T-cell (primary cell): ENCODE measurements at regions not wholly inside any gene's neighbourhood (a gene's known extent, or its start where the extent isn't known, plus 50 kb on each side); places are given as distances from the start of the nearest gene placed in this dataset.

ENCODE experiments used
- ATAC-seq, 4 experiments: fragments of 200-7000 bp in 3 of 4; fragments of 150-1000 bp in 1 of 4; cut with Tn5 transposase; replicated peaks in 1 of 4; 1 replicate in 3 of 4; 2 replicates in 1 of 4; pipeline ENCODE4 v1.10.0; 2021; ENCODE audit warnings: moderate library complexity in 3 of 4, mild to moderate bottlenecking in 2 of 4, moderate number of reproducible peaks in 1 of 4
- CTCF ChIA-PET, 2 donors: fragments of 300-600 bp; sonication (Branson Sonifier 250); formaldehyde crosslinking; loops; one replicate each; lab custom pipeline; 2022; ENCODE audit warnings: antibody characterized with exemption in 2 of 2; lab: Charles Lee
- POLR2A ChIA-PET, 2 donors: fragments of 300-600 bp; sonication (Branson Sonifier 250); formaldehyde crosslinking; loops; one replicate each; lab custom pipeline; 2022; ENCODE audit warnings: antibody characterized with exemption in 2 of 2; lab: Charles Lee
- DNase-seq, 35 experiments: peaks; one replicate each; pipeline versions ENCODE4 v3.0.0 to v3.0.0-alpha.2; 2013 to 2023
- H3K27ac ChIP-seq: one replicate; pipeline ENCODE4 v1.5.1; 2013; ENCODE audit warnings: low read length
- H3K27me3 ChIP-seq, 2 experiments: replicated peaks in 1 of 2; 1 replicate in 1 of 2; 2 replicates in 1 of 2; pipeline versions ENCODE4 v1.6.1 to v1.7.0; 2013; ENCODE audit warnings: low read length in 1 of 2, mixed read lengths in 1 of 2; ENCODE audit not compliant: control insufficient read depth in 2 of 2, insufficient read depth in 2 of 2; ENCODE audit errors: extremely low read depth in 1 of 2
- H3K36me3 ChIP-seq, 2 donors: 1 replicate in 1 of 2; 2 replicates in 1 of 2; pipeline versions ENCODE4 v1.6.1 to v1.7.0; 2013; ENCODE audit warnings: low read length in 1 of 2; ENCODE audit not compliant: control insufficient read depth in 2 of 2, insufficient read depth in 1 of 2; ENCODE audit errors: extremely low read depth in 1 of 2
- H3K4me1 ChIP-seq, 2 experiments: 1 replicate in 1 of 2; 2 replicates in 1 of 2; pipeline versions ENCODE4 v1.6.1 to v1.7.0; 2013; ENCODE audit warnings: low read length in 2 of 2, mixed read lengths in 1 of 2; ENCODE audit not compliant: insufficient read depth in 2 of 2, control insufficient read depth in 1 of 2; ENCODE audit errors: extremely low read depth in 1 of 2
- H3K4me3 ChIP-seq, 2 donors: 1 replicate in 1 of 2; 2 replicates in 1 of 2; pipeline versions ENCODE4 v1.5.1 to v1.7.0; 2013; ENCODE audit warnings: mild to moderate bottlenecking in 2 of 2, low read length in 1 of 2, moderate library complexity in 1 of 2; ENCODE audit not compliant: control insufficient read depth in 1 of 2; ENCODE audit errors: extremely low read depth in 1 of 2
- H3K9me3 ChIP-seq: 2 replicates; pipeline ENCODE4 v1.7.0; 2013
- H3K27ac Mint-ChIP-seq, 2 donors: one replicate each; pipeline ENCODE4 v1.8.0; 2020 to 2021; ENCODE audit warnings: mild to moderate bottlenecking in 2 of 2, mixed read lengths in 2 of 2
- H3K27me3 Mint-ChIP-seq, 2 donors: one replicate each; pipeline ENCODE4 v1.8.0; 2021 to 2022; ENCODE audit warnings: mixed read lengths in 2 of 2
- H3K36me3 Mint-ChIP-seq: one replicate; pipeline ENCODE4 v1.8.0; 2021; ENCODE audit warnings: mixed read lengths
- H3K4me1 Mint-ChIP-seq, 3 donors: one replicate each; pipeline ENCODE4 v1.8.0; 2020 to 2022; ENCODE audit warnings: mixed read lengths in 3 of 3, mild to moderate bottlenecking in 1 of 3
- H3K4me3 Mint-ChIP-seq, 3 donors: one replicate each; pipeline ENCODE4 v1.8.0; 2020 to 2022; ENCODE audit warnings: mild to moderate bottlenecking in 3 of 3, mixed read lengths in 3 of 3, moderate library complexity in 3 of 3
- H3K9me3 Mint-ChIP-seq, 3 donors: one replicate each; pipeline ENCODE4 v1.8.0; 2020 to 2022; ENCODE audit warnings: mixed read lengths in 3 of 3
- WGBS: methylation state at CpG from one replicate; pipeline ENCODE4 v1.1.5; 2013; ENCODE audit warnings: missing lambda C conversion rate; ENCODE audit not compliant: insufficient coverage; 5-methylcytosine and 5-hydroxymethylcytosine counted together

GRCh38 chr6:14344486-14344885 lies 226.9 kb downstream of the CD83 start:
- POLR2A ChIA-PET = interaction anchor here in 1 of 2 donors (0.6 kb wide), 1 partner anchor 62 kb away, joined by 3 read pairs; no protein-coding TSS in a partner anchor
- H3K4me1 ChIP-seq = peaks cover 0 to 2% of the 10 kb centered on the region in 2 experiments
- Mint-ChIP-seq H3K27me3 (no peaks in the 10 kb centered on the region), H3K4me3 (no peak overlapping the region), H3K4me1 (peaks cover 0 to 7% (median 0%) of the 10 kb centered on the region in 3 donors), H3K36me3 (no peaks in the 10 kb centered on the region), H3K9me3 (no peaks in the 10 kb centered on the region), H3K27ac (no peak overlapping the region)
- no peak overlapping the region for H3K4me3 ChIP-seq
- no peak overlapping the region for H3K27ac ChIP-seq
- no peaks in the 10 kb centered on the region for H3K9me3 ChIP-seq
- DNase-seq = no peak
- ATAC-seq = no peak
- no peaks in the 10 kb centered on the region for H3K27me3 ChIP-seq
- no peaks in the 10 kb centered on the region for H3K36me3 ChIP-seq
- CTCF ChIA-PET = no interaction called here
- no CpG with 5 or more reads among the region's 6 CpGs for WGBS

DNA sequence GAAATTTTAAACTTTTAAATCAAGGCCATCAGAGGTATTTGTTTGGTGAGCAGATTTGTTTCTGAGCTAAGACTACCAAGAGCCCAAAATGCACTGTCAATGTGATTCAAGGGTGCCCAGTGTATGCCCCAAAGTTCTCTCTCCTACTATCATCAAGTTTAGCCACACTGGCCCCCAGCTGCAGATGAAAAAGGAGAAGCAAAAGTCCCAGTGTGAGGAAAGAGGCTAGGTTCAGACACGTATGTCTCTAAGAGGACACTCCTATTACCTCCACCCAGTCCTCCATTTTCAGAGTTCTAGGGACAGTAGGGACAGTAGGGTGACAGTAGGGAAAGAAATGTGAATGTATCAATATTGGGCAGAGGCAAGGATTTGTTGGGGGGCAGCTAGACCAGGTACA lies 230.8 kb downstream of the CD83 start:
- POLR2A ChIA-PET = interaction anchor here in 1 of 2 donors (0.7 kb wide), 1 partner anchor 394 kb away, joined by 4 read pairs; no protein-coding TSS in a partner anchor

DNA sequence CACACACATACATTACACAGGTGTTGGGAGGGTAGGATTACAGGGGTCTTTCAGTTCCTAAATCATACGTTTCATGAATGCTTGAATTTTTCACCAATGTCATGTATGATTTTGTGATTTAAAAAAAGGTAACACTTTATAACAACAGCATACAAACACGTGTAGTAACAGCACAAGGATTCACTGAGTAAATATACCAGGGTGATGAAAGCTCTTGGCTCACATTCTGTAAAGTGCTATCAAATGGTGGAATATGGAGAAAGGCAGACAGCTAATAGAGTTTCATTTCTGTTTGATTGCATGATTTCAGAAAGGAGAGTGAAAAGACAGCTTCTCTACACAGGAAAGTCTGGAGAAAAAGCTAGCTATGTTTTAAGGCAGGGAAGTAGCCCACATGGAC lies 231.9 kb downstream of the CD83 start:
- Mint-ChIP-seq H3K4me3 (no peak overlapping the region), H3K9me3 (peaks cover 0 to 8% (median 0%) of the 10 kb centered on the region in 3 donors), H3K4me1 (peaks cover 2 to 13% (median 7%) of the 10 kb centered on the region in 3 donors), H3K27me3 (no peaks in the 10 kb centered on the region), H3K27ac (no peak overlapping the region), H3K36me3 (no peaks in the 10 kb centered on the region)
- ChIA-PET POLR2A (interaction anchor here in 1 of 2 donors (0.6 kb wide), 1 partner anchor 152 kb away, joined by 7 read pairs; no protein-coding TSS in a partner anchor), CTCF (interaction anchor here in 1 of 2 donors (1.1 kb wide), 1 partner anchor 14 kb away, joined by 3 read pairs; no protein-coding TSS in a partner anchor)
- no peaks in the 10 kb centered on the region for H3K27me3 ChIP-seq
- H3K9me3 ChIP-seq = no peaks in the 10 kb centered on the region
- H3K4me1 ChIP-seq = no peaks in the 10 kb centered on the region
- no peak overlapping the region for H3K27ac ChIP-seq
- DNase-seq = no peak
- ATAC-seq = no peak
- no peak overlapping the region for H3K4me3 ChIP-seq
- H3K36me3 ChIP-seq = peaks cover 0 to 3% of the 10 kb centered on the region in 2 donors
- WGBS = no CpG with 5 or more reads among the region's 2 CpGs

More for the DNA sequence above, 230.8 kb downstream of the CD83 start:
- Histone ChIP-seq H3K4me3 (no peak overlapping the region), H3K27me3 (no peaks in the 10 kb centered on the region), H3K36me3 (peaks cover 0 to 3% of the 10 kb centered on the region in 2 donors), H3K9me3 (no peaks in the 10 kb centered on the region), H3K27ac (no peak overlapping the region), H3K4me1 (no peaks in the 10 kb centered on the region)
- DNase-seq = no peak
- Mint-ChIP-seq H3K27me3 (no peaks in the 10 kb centered on the region), H3K27ac (no peak overlapping the region), H3K36me3 (no peaks in the 10 kb centered on the region), H3K4me1 (peaks cover 0 to 11% (median 7%) of the 10 kb centered on the region in 3 donors), H3K4me3 (no peak overlapping the region), H3K9me3 (peaks cover 0 to 8% (median 0%) of the 10 kb centered on the region in 3 donors)
- CTCF ChIA-PET = no interaction called here
- WGBS = no CpG with 5 or more reads among the region's 1 CpG
- ATAC-seq = no peak

GRCh38 chr6:14350210-14350609 lies 232.6 kb downstream of the CD83 start:
- 96% methylated on average over 4 of the region's 6 CpGs for WGBS
- Histone ChIP-seq H3K27me3 (no peaks in the 10 kb centered on the region), H3K9me3 (no peaks in the 10 kb centered on the region), H3K27ac (no peak overlapping the region), H3K4me1 (peaks cover 0 to 3% of the 10 kb centered on the region in 2 experiments), H3K36me3 (peaks cover 0 to 3% of the 10 kb centered on the region in 2 donors), H3K4me3 (no peak overlapping the region)
- ChIA-PET POLR2A (interaction anchor here in 1 of 2 donors (0.6 kb wide), 1 partner anchor 13 kb away, joined by 4 read pairs; no protein-coding TSS in a partner anchor), CTCF (interaction anchor here in 1 of 2 donors (1.1 kb wide), 1 partner anchor 15 kb away, joined by 3 read pairs; no protein-coding TSS in a partner anchor)
- H3K9me3 Mint-ChIP-seq = peaks cover 0 to 8% (median 0%) of the 10 kb centered on the region in 3 donors
- no peak for DNase-seq
- peaks cover 9 to 19% (median 11%) of the 10 kb centered on the region in 3 donors for H3K4me1 Mint-ChIP-seq
- no peaks in the 10 kb centered on the region for H3K27me3 Mint-ChIP-seq
- H3K4me3 Mint-ChIP-seq = no peak overlapping the region
- H3K27ac Mint-ChIP-seq = no peak overlapping the region
- H3K36me3 Mint-ChIP-seq = no peaks in the 10 kb centered on the region
- ATAC-seq = no peak

DNA sequence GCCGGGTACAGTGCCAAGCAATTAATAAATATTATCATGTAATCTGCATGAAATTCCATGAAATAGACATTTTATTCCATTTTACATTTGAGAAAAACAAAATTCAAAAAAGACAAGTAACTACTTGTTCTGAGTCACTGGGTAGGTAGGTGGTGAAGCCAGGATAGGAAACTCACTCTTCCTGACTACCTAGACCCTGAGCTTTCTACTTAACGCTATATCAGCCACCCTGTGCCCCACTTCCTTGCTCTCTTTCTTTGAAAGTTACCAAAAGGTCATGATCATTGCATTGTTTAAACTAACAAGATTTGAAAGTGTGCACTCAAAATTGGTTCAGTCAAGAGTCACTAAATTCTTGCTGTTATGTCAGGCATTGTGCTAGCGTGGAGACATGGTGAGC lies 235.7 kb downstream of the CD83 start:
- no peak for DNase-seq
- H3K4me1 Mint-ChIP-seq = peaks cover 10 to 19% (median 11%) of the 10 kb centered on the region in 3 donors
- H3K36me3 Mint-ChIP-seq = no peaks in the 10 kb centered on the region
- H3K9me3 Mint-ChIP-seq = peaks cover 0 to 8% (median 0%) of the 10 kb centered on the region in 3 donors
- H3K27me3 Mint-ChIP-seq = no peaks in the 10 kb centered on the region
- Histone ChIP-seq H3K4me3 (no peak overlapping the region), H3K9me3 (no peaks in the 10 kb centered on the region), H3K27me3 (no peaks in the 10 kb centered on the region), H3K27ac (no peak overlapping the region), H3K36me3 (peaks cover 0 to 3% of the 10 kb centered on the region in 2 donors), H3K4me1 (peaks cover 0 to 3% of the 10 kb centered on the region in 2 experiments)
- WGBS = 100% methylated on average over 1 of the region's 3 CpGs
- no peak overlapping the region for H3K4me3 Mint-ChIP-seq
- POLR2A ChIA-PET = no interaction called here
- CTCF ChIA-PET = no interaction called here
- ATAC-seq = peak in 1 of 4 experiments; percentile 44
- H3K27ac Mint-ChIP-seq = no peak overlapping the region

DNA sequence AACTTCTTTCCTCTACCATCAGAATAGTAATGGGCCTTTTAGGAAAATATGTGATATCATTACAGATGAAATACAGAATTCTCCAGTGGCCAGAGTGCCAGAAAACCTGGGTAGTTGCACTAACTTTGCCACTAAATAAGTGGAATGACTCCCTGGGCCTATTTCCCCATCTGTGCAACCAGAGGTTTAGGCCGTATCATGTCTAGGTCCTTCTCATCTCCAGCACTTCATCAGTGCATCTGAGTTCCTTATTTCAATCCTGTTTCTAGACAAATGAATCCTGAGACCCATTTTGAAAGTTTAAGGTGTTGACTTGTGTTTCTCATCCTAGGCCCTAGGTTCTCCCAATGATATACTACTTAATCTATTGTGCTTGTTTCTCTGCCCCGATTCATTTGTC lies 236.2 kb downstream of the CD83 start:
- WGBS = no CpG with 5 or more reads among the region's 2 CpGs
- peaks cover 10 to 18% (median 11%) of the 10 kb centered on the region in 3 donors for H3K4me1 Mint-ChIP-seq
- Histone ChIP-seq H3K9me3 (no peaks in the 10 kb centered on the region), H3K4me1 (peaks cover 0 to 3% of the 10 kb centered on the region in 2 experiments), H3K36me3 (peaks cover 0 to 3% of the 10 kb centered on the region in 2 donors), H3K27ac (no peak overlapping the region), H3K4me3 (no peak overlapping the region), H3K27me3 (no peaks in the 10 kb centered on the region)
- CTCF ChIA-PET = no interaction called here
- POLR2A ChIA-PET = no interaction called here
- no peak for ATAC-seq
- peaks cover 0 to 8% (median 0%) of the 10 kb centered on the region in 3 donors for H3K9me3 Mint-ChIP-seq
- no peak for DNase-seq
- no peaks in the 10 kb centered on the region for H3K36me3 Mint-ChIP-seq
- no peak overlapping the region for H3K4me3 Mint-ChIP-seq
- peaks cover 0 to 3% of the 10 kb centered on the region in 2 donors for H3K27me3 Mint-ChIP-seq
- no peak overlapping the region for H3K27ac Mint-ChIP-seq
